Activated gamma-delta T cell treated with Interleukin-2 at 50 U/mL for 16 hours (primary cell): ENCODE measurements at regions not wholly inside any gene's neighbourhood (a gene's known extent, or its start where the extent isn't known, plus 50 kb on each side); places are given as distances from the start of the nearest gene placed in this dataset.
"Not testable (repeated sequence)": the region's sequence is repeated elsewhere in the genome, so short reads cannot be mapped to it uniquely, and the experiment has no call there.

Experiments
- DNase-seq: peaks from one replicate; pipeline ENCODE4 v3.0.0-alpha.2; 2020

GRCh38 chr12:47478426-47478825 is 227.4 kb downstream of the RPAP3 start:
- DNase-seq = no peak

DNA sequence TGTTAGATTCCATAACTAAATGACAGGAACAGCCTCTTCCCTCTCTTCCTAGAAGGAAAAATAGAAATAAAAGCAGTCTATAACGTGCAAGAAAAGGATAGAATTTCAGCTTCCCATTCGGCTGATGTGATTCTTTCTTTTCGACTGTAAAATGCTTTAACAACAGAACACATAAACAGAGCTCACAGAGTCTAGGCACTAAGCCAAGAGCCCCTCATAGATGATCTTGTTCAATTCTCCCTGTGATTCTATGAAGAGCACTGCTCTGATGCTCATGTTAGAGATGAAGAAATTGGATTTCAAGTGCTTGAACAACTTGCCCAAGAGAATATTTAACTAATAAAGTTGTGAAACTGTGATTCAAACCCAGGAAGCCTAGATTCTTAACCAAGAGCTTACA is 232.7 kb downstream of the RPAP3 start:
- DNase-seq = no peak

- not testable (repeated sequence) for DNase-seq
Measured at GRCh38 chr12:47470349-47470748, 235.5 kb downstream of the RPAP3 start.

- DNase-seq = not testable (repeated sequence)
Measured at GRCh38 chr12:47463918-47464317, 241.9 kb downstream of the RPAP3 start.

DNA sequence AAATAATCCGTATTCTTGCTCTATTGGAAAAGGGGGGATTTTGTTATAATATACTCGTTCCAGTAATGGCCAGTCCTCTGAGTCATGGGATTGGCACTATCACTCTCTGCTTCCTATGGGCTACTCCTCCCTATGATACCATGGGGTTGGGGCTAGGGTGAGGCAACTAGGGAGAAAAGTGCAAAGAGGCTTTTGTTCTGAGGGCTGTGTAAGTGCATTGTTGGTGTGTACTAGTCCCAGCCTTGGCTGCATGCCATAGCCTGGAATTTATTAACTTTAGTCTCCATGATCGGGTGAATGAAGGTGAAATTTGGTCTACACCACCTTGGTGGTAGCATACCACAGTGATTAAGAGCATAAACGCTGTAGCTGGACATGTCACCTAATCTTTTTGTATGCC is 247.6 kb downstream of the RPAP3 start:
- no peak for DNase-seq

- DNase-seq = no peak
Measured at GRCh38 chr12:47449797-47450196, 256.0 kb downstream of the RPAP3 start.

- DNase-seq = no peak
Measured at GRCh38 chr12:47442310-47442709, 263.5 kb downstream of the RPAP3 start.

DNA sequence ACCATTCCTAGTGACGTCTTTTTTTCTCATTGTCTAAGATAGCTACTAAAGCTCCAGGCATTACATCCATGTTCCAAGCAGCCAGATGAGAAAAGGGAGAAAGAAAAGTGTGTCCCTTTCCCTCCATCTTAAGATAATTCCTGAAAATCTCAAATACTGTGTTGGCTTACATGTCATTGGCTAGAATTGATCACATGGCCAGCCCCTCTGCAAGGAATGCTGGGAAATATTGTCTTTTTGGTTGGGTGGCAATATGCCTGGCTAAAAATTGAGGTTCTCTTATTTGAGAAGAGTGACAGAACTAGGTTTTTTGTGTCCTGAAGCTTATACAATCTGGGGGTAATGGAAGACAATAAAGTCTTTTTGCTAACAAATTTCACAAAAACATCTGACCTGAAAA is 264.3 kb downstream of the RPAP3 start:
- DNase-seq = no peak

DNA sequence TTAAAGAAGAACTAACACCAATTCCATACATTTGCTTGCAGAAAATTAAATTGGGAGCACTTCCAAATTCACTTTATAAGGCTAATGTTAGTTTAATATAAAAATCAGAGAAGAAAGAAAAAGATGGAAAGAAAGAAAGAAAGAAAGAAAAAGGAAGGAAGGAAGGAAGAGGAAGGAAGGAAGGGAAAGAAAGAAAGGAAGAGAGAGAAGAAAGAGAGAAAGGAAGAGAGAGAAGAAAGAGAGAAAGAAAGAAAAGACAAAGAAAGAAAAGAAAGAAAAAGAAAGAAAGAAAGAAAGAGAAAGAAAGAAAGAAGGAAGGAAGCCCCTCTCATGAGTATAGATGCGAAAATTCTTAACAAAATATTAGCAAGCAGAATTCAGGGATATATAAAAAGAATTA is 267.7 kb downstream of the RPAP3 start:
- DNase-seq = no peak

DNA sequence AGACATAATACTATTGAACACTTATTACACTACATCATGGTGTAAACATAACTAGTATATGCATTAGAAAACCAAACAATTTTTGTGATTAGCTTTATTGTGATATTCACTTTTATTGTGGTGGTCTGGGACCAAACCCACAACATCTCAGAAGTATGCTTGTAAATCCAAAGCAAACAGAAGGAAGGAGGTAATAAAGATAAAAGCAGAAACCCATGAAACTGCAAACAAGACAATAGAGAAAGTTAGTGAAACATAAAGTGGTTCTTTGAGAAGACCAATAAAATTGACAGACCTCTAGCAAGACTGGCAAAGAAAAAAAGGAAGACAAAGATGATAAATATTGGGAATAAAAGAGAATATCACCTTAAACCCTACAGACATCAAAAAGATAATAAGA is 268.3 kb downstream of the RPAP3 start:
- no peak for DNase-seq

GRCh38 chr12:47433876-47434275 is 272.0 kb downstream of the RPAP3 start:
- DNase-seq = no peak

- not testable (repeated sequence) for DNase-seq
Measured at GRCh38 chr12:47426678-47427309, 279.0 kb downstream of the RPAP3 start.

- no peak for DNase-seq
Measured at GRCh38 chr12:47422611-47423010, 283.2 kb downstream of the RPAP3 start.

DNA sequence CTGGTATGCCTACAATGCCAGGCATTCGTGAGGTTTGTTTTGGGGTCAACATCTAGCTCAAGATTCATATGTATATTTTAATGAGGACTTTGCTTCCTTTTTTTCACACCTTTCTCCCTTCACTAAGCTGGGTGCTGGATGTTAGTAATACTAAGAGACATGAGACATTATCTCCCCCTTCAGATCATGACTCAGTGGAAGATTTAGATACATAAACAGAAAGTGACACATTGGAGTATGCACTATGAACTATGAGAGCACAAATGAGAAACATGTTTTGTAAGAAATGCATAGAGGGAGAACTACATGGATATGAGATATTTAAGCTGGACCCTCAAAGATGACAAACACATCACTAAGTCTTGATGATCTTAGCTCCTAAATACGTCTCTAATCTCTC is 286.3 kb downstream of the RPAP3 start:
- no peak for DNase-seq

DNA sequence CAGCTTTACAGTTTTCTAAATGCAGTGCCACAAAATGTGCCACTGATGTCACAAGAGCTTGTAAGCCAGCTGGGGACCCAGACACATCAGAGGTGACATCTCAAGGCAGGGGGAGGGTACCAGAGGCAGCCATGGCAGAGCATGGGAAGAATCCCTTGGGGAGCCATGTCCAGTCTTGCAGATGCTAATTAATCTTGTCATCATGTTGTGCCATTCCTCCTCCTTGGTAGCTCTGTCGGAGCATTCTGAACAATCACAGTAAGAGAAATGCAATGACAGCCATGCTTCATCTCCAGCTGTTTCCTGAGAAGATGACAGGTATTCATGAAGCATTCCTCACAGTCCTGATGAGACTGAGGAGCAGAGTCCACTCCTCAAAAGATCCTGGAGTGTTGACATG is 287.9 kb downstream of the RPAP3 start:
- DNase-seq = no peak

- no peak for DNase-seq
Measured at GRCh38 chr12:47417121-47417520, 288.7 kb downstream of the RPAP3 start.

- DNase-seq = no peak
Measured at GRCh38 chr12:47415054-47415453, 290.8 kb downstream of the RPAP3 start.

DNA sequence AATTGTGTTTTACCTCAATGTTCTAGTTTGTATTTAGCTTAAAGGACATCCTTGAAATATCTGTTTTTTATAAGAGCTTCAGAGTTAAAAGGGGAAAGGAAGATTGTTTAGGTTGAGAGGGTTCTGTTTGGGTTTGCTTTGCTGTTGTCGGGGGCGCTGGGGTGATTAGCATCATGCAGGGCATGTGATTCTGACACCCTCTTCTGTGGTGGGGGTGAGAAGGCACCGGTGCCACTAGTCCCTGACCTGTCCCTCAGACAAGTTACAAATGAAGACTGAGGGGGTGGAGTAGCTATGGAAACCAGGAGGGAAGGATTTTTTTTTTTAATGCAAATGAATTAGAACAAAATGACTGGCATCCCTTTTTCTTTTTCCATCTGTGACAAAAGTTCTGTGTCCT is 291.3 kb downstream of the RPAP3 start:
- no peak for DNase-seq

GRCh38 chr12:47413806-47414205 is 292.0 kb downstream of the RPAP3 start:
- no peak for DNase-seq

DNA sequence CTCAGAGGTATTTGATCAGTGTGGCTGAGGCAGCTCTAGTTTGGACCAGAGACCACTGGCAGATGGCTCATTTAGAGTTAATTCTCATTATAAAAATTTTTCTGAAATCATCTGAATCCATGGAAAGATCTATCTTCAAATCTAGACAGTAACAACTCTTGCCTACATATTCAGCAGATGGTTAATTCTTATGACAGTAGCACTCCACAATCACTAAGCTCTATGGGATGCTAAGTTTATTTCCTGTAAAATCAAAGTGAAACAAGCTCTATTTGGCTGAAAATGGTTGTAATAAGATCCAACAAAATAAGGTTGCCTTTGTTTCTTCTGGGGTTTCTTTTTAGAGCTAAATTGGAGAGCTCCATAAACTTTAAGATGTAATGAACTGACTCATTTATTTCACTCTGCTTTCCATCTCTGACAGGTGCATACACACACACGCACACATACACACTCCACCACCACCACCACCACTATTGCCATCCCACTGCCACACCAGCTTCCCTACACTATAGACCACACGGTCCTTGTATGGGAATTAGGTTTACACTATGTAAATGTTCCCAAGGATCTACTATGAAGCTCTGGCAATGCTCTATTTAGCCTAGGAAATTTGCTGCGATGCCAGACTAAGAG is 293.1 kb downstream of the RPAP3 start:
- DNase-seq = no peak

DNA sequence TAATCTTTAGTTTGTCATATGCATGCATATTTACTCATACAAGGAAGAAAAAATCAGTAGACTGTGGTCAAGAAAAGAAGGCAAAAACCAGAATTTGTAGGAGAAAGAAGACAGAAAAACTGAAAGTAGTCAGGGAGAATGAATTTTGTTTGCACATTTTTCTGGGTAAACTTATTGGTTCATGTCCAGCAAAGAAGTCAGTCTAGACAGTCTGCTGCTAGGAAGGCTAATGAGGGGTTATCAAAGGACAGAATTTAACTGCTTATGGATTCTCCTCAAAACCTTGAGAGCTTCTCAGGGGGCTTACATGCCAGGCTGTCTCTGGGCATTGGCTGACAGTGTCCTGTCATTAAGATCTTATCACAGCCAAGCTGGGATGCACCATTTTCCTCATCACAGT is 293.9 kb downstream of the RPAP3 start:
- no peak for DNase-seq

GRCh38 chr12:47410862-47411261 is 295.0 kb downstream of the RPAP3 start:
- DNase-seq = no peak

- no peak for DNase-seq
Measured at GRCh38 chr12:47410383-47410782, 295.4 kb downstream of the RPAP3 start.

DNA sequence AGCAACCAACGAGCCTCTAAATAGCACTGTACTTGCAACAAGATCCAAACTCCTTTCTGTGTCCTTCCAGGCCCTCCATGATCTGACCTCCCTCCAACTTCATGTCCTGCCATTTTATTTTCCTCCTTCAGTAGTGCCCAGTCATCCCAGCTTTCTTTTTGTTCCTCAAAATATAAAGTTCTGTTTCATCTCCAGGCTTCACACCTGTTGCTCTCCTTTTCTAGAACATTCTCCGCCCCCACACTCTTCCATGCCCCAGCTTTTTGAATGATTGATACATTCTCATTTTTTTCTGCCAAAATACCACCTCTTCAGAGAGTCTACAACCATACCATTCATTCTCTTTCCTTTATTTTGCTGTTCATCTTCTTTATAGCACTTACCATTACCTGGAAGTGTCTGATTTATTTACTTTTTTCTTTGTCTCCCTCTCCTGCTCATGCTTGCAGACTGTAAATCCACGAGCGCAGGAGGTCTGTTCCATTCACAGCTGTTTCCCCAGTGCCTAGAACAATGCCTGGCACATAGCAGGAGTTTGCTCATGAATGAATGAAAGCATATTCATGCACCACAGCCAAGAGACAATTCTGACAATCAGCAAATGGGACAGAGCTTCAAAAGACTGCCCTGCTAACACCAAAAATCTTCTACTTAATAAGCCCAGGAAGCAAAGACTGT is 296.4 kb downstream of the RPAP3 start:
- no peak for DNase-seq
